Amniotic stem cell (primary cell): ENCODE measurements at regions not wholly inside any gene's neighbourhood (a gene's known extent, or its start where the extent isn't known, plus 50 kb on each side); places are given as distances from the start of the nearest gene placed in this dataset.
"Not testable (repeated sequence)": the region's sequence is repeated elsewhere in the genome, so short reads cannot be mapped to it uniquely, and the experiment has no call there.

ENCODE experiments used
- DNase-seq: peaks from one replicate; lab custom pipeline; 2025; lab: John Stamatoyannopoulos, UW

GRCh38 chr1:120552190-120552589 is 137.4 kb downstream of the NBPF8 start:
- DNase-seq, result not testable (repeated sequence)

DNA sequence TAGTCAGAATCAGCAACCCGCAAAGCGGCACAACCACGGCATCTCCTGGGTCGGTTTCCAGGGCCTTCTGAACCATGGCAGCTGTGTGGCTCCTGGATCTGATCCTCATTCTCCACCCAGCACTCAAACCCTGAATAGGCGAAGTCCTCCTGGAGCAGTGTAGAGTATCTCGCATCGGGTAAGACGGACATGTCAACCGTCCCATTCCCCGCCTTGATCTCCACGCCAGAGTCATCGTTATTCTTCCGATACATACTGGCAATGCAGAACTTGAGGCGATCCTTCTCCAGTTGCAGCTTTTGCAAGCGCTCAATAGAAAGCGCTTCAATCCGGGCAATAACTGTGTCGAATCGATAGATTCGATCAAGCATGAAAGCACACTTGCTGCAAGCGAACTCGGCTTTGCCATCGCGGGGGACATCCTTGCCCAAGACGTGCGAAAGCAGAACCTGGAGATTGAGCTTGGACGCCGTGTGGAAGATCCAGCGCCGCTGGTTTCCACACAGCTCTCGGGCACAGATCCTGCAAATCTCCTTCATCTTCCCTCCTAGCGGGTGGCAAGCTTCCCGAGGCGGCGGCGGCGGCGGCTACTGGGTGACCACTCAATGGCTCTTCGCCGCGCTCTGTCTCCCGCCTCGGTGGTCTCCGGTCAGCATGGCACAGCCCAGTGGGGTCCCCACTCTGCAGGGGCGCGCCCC is 142.9 kb downstream of the NBPF8 start:
- DNase-seq, result not testable (repeated sequence)

DNA sequence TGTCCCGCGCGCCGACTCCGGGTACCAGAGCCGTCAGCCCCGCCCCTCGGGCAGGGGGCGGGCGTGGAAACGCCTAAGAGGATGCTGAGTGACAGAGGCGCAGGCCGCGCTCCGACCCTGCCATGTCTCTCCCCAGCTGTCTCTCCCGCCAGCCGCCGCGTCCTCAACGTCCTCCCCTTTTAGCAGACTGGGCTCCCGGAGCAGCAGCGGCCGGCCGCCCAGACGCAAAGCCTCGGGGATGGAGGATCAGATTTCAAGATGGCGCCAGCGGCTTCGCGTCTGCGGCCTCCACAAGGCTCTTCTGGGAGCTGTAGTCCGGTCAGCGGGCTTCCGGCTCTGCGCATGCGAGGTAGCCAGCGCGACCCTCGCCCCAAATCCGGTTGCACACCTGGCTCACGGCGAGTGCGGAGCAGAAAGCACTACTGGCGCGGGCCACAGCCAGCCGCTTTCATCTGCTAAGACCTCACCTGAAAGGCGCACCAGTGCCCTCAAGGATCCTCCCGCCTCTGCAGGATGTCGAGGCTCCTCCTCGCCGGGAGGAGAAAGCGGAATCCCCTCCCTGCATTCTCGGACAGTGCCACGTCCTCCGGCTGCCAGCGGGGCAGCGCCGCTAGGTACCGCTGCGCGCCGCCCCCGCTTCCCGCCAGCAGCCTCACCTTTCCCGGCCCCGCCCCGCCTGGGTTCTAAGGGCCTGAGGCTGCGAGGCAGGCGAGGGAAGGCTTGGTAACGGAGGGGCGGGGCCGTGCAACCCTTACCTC is 143.6 kb downstream of the NBPF8 start:
- DNase-seq, result peak; percentile 44

GRCh38 chr1:120561767-120562166 is 146.9 kb downstream of the NBPF8 start:
- DNase-seq, result not testable (repeated sequence)

DNA sequence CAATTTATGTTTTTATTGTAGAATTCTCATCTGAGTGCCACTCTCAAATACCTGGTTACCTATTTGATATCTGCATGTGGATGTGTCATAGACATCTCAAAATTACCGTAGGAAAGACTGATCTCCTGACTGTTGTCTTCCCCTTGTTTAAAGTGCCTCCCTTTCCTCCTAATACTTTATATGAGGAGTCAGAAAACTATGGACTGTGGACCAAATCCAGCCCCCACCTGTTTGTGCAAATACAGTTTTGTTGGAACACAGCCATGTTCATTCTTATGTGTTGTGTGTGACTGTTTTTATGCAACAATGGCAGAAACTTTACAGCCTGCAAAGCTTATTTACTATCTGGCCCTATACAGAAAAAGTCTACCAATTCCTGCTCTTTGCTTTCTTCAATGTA is 150.6 kb downstream of the NBPF8 start:
- DNase-seq, result not testable (repeated sequence)

DNA sequence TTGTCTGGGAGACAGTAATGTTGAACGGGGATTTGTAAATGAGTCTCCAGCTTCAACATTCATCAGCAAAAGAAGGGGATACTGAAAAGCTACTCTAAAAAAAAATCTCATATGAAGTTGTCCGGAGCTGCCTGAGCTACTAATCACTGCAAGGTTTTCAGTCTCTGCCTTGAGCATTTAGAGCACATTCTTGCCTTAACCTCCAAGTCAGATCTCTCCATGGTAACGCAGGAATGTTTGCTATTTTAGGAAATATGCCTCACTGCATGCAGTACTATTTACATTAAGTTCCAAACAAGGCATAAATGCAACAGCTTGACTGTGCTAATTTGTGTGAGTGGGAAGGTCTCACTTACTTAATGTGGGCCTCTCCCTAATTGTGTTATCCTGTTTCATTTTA is 152.8 kb downstream of the NBPF8 start:
- not testable (repeated sequence) for DNase-seq

- not testable (repeated sequence) for DNase-seq
Observed at GRCh38 chr1:120575201-120575600, 148.5 kb upstream of the NBPF26 start.

DNA sequence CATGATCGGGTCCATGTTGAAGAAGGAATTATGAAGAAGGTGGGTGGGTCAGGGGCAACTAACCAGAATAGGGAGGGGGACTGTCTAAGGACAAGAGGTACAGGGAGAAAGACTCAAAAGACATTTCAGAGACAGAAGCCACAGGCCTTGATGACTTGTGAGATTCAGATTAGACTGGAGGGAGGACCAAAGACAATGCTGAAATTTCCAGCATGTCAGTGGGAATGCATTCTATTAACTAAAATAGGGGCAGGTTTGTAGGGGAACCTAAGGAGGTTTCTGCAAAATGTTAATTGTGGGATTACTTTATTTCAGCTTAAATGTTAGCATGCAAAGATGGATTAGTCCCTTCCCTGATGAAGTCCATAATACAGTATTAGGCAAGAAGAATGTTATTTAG is 141.6 kb upstream of the NBPF26 start:
- not testable (repeated sequence) for DNase-seq

- DNase-seq, result not testable (repeated sequence)
Observed at GRCh38 chr1:120586053-120586452, 137.7 kb upstream of the NBPF26 start.

DNA sequence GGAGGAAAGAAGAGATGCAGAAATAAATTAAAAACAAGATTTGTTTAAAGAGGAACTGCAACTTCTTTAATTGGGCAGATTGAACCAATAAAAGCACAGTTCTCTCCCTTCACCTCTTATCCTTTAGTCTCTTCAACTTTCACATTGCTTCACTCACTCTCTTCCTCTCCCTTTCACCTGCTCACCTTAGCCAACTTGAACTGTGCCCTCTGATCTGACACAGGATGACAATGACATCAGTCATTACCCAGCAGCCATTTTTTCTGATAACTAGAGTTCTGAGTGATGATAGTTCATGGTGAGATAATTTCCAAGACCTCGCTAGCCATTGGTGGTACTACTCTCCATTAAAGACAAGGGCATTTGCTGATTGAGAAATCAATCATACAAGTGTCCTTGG is 134.9 kb upstream of the NBPF26 start:
- not testable (repeated sequence) for DNase-seq

- DNase-seq, result not testable (repeated sequence)
Observed at GRCh38 chr1:120591774-120592173, 132.0 kb upstream of the NBPF26 start.

- DNase-seq, result not testable (repeated sequence)
Observed at GRCh38 chr1:120592943-120593342, 130.8 kb upstream of the NBPF26 start.

GRCh38 chr1:120593648-120594047 is 130.1 kb upstream of the NBPF26 start:
- not testable (repeated sequence) for DNase-seq

DNA sequence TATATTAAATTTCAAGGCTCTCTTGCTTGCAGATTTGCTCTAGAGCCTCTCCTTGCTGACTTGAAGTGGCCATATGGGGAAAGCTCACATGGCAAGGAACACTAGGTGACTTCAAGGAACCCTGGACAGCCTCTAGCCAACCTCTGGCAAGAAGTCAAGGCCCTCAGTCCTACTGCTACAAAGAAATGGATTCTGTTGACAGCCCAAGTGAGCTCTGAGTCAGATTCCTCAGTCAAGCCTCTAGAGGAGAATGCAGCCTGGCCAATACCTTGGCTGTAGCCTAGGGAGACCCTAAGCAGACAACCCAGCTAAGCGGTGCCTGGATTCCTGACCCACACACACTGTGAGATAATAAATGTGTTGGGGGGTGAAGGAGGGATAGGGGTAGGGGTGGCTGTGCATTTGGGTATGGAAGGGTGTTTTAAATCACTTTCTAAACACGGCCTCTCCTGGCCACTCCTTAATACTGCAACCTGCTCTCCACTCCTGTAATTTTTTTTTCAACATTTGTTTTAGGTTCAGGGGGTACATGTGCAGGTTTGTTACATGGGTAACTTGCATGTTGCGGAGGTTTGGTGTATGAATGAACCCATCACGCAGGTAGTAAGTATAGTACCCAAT is 125.3 kb upstream of the NBPF26 start:
- DNase-seq, result not testable (repeated sequence)

GRCh38 chr1:120599511-120599910 is 124.2 kb upstream of the NBPF26 start:
- DNase-seq, result not testable (repeated sequence)

DNA sequence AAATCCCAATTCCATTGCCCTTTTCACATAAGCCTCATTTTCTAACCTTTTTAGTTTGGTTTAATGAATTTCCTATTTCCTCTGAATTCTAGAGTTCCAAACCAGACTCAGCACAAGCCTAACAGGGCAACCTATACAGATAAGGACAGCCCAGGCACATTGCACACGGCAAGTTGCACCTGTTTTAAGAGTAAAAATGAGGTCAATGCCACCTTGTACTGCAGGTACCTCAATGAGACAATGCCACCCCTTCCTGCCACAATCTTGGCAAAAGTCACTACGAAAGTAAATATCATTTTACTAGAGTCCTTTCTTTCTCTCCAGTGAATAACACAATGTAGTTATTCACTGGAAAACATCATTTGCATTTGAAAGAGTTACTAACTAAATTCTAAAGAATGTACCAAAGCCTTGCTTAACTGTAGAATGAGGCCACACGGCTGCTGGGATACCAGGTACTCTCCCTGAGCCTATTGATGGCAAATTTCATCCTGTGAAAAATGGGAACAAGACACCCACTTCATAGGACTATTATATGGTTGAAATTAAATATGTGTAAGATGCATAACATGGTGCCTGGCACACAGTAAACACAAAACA is 123.2 kb upstream of the NBPF26 start:
- DNase-seq, result not testable (repeated sequence)

DNA sequence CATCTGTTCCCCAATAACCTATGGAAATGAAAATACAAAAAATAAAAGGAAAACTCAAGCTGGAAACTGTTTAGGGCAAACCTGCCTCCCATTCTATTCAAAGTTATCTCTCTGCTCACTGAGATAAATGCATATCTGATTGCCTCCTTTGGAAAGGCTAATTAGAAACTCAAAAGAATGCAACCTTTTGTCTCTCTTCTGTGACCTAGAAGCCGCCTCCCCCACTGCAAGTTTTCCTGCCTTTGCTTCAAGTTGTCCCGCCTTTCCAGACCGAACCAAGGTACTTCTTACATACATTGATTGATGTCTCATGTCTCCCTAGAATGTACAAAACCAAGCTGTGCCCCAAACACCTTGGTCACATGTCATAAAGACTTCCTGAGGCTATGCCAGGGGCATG is 115.9 kb upstream of the NBPF26 start:
- not testable (repeated sequence) for DNase-seq

- not testable (repeated sequence) for DNase-seq
Observed at GRCh38 chr1:120608314-120609014, 115.3 kb upstream of the NBPF26 start.

DNA sequence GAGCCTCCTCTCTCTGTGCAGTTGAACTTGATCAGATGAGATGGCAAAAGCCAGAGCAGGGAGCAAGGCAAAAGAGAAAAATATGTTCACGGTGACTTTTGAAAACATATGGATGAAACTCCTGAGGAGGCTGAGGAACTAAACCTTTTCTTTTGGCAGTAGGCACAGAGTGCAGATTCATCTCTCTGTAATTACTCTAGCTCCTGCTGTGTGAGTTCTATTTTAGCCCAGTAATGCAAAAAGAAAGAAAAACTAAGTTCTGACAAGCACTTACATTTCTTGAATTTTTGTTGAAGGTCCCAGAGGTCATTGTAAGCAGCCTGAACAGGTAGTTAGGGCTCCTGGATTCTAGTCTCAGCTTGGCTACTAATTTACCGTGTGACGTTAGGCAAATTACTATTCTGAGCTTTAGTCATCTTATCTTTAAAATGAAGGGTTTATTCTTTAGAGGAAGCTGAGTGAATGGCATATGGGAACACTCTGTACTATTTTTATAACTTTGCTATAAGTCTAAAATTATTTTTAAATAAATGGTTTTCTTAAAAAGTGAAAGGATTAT is 114.7 kb upstream of the NBPF26 start:
- not testable (repeated sequence) for DNase-seq

- not testable (repeated sequence) for DNase-seq
Observed at GRCh38 chr1:120609834-120610233, 113.9 kb upstream of the NBPF26 start.

DNA sequence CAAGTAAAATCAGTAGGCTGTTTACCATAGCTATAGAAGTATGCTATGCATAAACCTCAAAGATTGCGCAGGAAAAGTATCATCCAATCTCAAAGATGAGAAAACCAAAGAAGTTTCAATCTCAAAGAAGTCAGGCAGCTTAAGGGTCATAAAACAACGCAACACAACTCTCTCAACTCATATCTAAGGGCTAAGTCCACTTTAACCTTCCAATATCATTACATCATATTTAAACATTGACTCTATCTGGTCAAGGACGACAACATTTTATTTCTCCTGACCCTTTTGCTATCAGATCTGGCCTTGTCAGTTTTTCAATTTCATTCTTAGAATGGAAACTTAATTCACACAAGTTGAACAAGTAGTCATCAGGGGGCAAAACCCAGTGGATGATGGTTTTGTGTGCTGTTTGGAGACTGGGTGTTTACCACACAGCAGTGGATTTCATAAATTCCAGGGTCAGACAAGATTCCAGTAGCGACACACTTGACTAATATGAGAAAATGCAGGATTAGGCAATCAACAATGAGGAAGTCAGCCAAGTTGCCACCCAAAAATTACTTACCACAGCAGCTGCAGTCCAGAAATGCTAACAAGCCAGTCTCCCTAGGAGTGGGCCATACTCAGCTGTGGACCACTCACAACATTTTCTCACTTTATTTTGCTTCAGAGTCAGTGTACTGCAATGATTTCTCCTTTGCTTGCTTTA is 108.7 kb upstream of the NBPF26 start:
- DNase-seq, result not testable (repeated sequence)
